ENCODE measurements at regions not wholly inside any gene's neighbourhood (a gene's known extent, or its start where the extent isn't known, plus 50 kb on each side); places are given as distances from the start of the nearest gene placed in this dataset.

DNA sequence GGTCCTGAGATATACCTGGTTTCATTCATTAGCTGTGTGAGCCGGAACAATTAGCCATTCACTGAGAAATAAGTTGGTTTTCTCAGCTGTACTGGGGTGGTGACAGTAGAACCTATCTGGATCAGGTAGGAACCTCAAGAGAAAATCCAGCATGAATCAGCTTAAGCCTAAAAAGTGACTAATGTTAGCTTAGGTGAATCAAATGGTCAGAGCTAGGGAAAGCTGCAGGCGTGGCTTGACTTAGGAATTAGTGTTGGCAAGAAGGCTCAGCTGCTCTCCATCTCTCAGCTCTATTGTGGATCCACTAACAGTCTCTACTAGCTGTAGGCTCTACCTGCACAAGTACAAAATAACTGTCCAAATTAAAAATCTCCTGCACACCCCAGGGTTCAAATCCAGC is 1025.5 kb downstream of the RAB28 start:
- Mint-ChIP-seq H3K4me3 (no peak overlapping the region), H3K36me3 (peaks cover 38% of the 10 kb centered on the region), H3K9me3 (peaks cover 63% of the 10 kb centered on the region), H3K4me1 (no peaks in the 10 kb centered on the region), H3K27ac (no peak overlapping the region), H3K27me3 (ENCODE audit: low read depth) (no peaks in the 10 kb centered on the region; the same call in 1 of the 2 replicates)
- ChIA-PET POLR2A (no interaction called here), CTCF (interaction anchor here (0.6 kb wide), 1 partner anchor 18 kb away, joined by 3 read pairs; no protein-coding TSS in a partner anchor)
- TF ChIP-seq ZNF671 (CRISPR knock-in tag; IDR thresholded peaks at IDR 0.05), result no peak
- no peak for TF ChIP-seq ZNF263 (CRISPR knock-in tag; IDR thresholded peaks at IDR 0.05; ENCODE audit: low read depth)
- TF ChIP-seq, protein P1, sequence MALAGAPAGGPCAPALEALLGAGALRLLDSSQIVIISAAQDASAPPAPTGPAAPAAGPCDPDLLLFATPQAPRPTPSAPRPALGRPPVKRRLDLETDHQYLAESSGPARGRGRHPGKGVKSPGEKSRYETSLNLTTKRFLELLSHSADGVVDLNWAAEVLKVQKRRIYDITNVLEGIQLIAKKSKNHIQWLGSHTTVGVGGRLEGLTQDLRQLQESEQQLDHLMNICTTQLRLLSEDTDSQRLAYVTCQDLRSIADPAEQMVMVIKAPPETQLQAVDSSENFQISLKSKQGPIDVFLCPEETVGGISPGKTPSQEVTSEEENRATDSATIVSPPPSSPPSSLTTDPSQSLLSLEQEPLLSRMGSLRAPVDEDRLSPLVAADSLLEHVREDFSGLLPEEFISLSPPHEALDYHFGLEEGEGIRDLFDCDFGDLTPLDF (CRISPR knock-in tag; IDR thresholded peaks at IDR 0.05), result no peak
- TF ChIP-seq TEAD1 (CRISPR knock-in tag; IDR thresholded peaks at IDR 0.05), result no peak
- no peak for TF ChIP-seq NFYB (CRISPR knock-in tag; conservative IDR thresholded peaks at IDR 0.05; ENCODE audit: low read depth)
- TF ChIP-seq MXD4 (CRISPR knock-in tag; IDR thresholded peaks at IDR 0.05; ENCODE audit: borderline replicate concordance), result no peak
- no peak for TF ChIP-seq MLX (CRISPR knock-in tag; IDR thresholded peaks at IDR 0.05)
- TF ChIP-seq FOXK1 (CRISPR knock-in tag; IDR thresholded peaks at IDR 0.05), result no peak
- no peak for TF ChIP-seq PREB (CRISPR knock-in tag; IDR thresholded peaks at IDR 0.05; ENCODE audit: borderline replicate concordance)
- TF ChIP-seq, protein P2, sequence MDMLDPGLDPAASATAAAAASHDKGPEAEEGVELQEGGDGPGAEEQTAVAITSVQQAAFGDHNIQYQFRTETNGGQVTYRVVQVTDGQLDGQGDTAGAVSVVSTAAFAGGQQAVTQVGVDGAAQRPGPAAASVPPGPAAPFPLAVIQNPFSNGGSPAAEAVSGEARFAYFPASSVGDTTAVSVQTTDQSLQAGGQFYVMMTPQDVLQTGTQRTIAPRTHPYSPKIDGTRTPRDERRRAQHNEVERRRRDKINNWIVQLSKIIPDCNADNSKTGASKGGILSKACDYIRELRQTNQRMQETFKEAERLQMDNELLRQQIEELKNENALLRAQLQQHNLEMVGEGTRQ (CRISPR knock-in tag; IDR thresholded peaks at IDR 0.05), result no peak
- no peak for TF ChIP-seq ELF4 (CRISPR knock-in tag; IDR thresholded peaks at IDR 0.05; ENCODE audit: low read depth)
- no peak for TF ChIP-seq ZNF219 (CRISPR knock-in tag; IDR thresholded peaks at IDR 0.05; ENCODE audit: borderline replicate concordance)
- ATAC-seq, result no peak
- no peak for DNase-seq (ENCODE audit: low spot score)

GRCh38 chr4:12452291-12452690 is 1023.6 kb upstream of the HS3ST1 start:
- POLR2A ChIA-PET, result no interaction called here
- TF ChIP-seq TEAD1 (CRISPR knock-in tag; IDR thresholded peaks at IDR 0.05) (no peak), ETV6 (CRISPR knock-in tag; IDR thresholded peaks at IDR 0.05) (no peak), ESRRA (CRISPR knock-in tag; IDR thresholded peaks at IDR 0.05; ENCODE audit: borderline replicate concordance) (no peak), CTCF (IDR thresholded peaks at IDR 0.05) (no peak), CBFB (CRISPR knock-in tag; IDR thresholded peaks at IDR 0.05; ENCODE audit: low read depth) (no peak), ZNF317 (CRISPR knock-in tag; IDR thresholded peaks at IDR 0.05; ENCODE audit: borderline replicate concordance, low read depth) (no peak), OVOL2 (CRISPR knock-in tag; IDR thresholded peaks at IDR 0.05; ENCODE audit: borderline replicate concordance) (no peak), SMAD3 (CRISPR knock-in tag; IDR thresholded peaks at IDR 0.05; ENCODE audit: borderline replicate concordance) (no peak)
- H3K9me3 Mint-ChIP-seq, result peaks cover 64% of the 10 kb centered on the region

More at GRCh38 chr4:12452291-12452690, 1023.6 kb upstream of the HS3ST1 start:
- H3K27ac Mint-ChIP-seq, result no peak overlapping the region
- H3K4me1 Mint-ChIP-seq, result peaks cover under 1% of the 10 kb centered on the region; the same call in 1 of the 2 replicates
- no peak for ATAC-seq
- H3K27me3 Mint-ChIP-seq (ENCODE audit: low read depth), result peaks cover 3% of the 10 kb centered on the region; the same call in 1 of the 2 replicates
- CTCF ChIA-PET, result no interaction called here
- H3K4me3 Mint-ChIP-seq, result no peak overlapping the region
- peaks cover 26% of the 10 kb centered on the region for H3K36me3 Mint-ChIP-seq
- no peak for DNase-seq (ENCODE audit: low spot score)
